Stimulated activated CD8-positive, alpha-beta memory T cell treated with anti-CD3 and anti-CD28 coated beads, Interleukin-4, amount 100 ng/mL, for 48 hours (primary cell): ENCODE measurements at regions not wholly inside any gene's neighbourhood (a gene's known extent, or its start where the extent isn't known, plus 50 kb on each side); places are given as distances from the start of the nearest gene placed in this dataset.

Source experiments
- DNase-seq: peaks from one replicate; pipeline ENCODE4 v3.0.0-alpha.2; 2020

DNA sequence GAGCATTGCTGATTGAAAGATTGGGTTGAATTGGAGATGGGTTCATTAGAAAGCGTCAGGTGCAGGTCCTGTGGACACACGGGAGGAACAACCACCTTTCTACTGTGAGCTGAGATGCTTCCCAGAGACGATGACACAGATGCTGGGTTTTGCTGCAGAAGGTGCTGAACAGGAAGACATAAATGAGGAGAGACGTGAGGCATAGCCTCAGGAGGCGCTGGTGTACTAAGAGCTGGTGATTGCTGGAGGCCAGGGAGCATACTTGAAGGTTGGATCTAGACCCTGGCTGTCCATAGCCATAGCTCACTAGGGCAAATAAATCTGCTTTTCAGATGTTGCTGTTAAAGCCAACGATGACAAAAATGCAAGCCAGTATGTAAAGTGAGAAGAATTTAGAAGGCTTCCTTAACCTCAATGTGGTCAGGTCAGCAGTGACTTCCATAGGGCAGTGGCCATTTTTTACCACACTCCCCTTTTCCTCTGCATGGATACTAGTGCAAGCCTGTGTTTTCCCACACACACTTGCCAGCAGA lies 153.7 kb downstream of the SOX11 start:
- DNase-seq, result no peak

DNA sequence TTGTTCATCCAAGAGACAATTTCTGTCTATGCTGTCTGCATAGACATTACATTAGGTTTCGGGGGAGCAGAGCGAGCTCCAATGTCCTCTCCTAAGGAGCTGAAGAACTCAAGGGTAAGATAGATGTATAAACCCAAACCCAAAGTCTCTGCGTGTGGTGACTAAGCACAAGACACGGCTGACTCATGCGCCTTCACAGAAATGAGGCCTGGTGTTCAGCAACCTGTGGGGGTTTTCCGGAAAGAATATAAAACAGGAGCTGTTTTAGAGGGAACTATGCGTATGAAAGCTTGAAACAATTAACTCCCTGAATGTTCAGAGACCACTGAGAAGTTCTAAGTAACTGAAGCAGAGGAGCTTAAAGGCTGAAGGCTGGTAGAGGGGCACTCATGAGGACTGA lies 154.7 kb downstream of the SOX11 start:
- no peak for DNase-seq

DNA sequence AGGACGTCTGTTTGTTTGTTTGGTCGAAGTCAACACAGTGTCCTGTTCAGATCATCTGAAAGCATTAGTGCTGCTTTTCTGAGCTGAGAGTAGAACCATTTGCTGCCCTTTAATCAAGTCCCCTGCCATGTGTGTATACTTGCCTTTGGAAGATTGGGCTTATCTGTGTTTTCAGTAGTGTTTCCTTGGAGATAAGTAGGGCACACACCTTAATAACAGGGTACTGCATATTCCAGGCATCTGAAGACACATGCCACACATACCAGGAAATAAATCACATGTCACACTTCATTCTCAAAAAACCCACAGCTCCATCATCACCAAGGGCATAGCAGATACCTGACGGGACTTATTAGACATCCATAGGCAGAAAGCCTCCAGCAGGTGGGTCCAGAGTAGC lies 157.4 kb downstream of the SOX11 start:
- DNase-seq, result no peak

DNA sequence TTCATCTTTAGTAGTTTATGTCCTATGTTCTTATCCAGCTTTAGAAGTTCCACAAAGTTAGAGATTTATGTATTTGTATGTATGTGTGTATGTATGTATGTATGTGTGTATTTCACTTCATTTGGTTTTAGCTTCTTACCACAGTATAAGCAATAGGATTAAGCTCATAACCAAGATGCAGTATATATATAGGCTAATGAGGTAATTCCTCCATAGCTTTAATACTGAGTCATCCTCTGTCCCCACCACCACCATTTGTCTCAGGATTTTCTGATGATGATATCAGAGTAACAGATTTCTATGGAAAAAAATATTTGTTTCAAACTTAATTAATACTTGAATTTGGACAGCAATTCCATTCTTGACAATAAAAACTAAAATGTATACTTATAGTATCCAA lies 159.2 kb downstream of the SOX11 start:
- no peak for DNase-seq

DNA sequence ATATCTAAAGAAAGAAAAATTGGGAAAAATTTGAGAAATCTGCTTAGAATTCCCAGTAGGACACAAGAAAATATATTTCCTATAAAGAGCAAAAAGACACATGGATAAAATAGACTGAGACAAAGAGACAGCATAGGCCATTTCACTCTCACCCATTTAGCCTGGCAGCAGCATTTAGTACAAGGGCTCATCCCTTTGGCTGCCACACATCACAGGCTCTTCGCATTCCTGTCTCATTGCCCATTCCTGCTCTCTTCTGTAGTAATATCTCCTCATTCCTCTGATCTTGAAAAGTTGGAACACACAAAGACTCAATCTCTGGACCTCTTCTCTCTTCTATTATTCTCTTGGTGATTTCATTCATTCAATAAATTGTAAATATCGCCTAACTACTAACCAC lies 162.6 kb downstream of the SOX11 start:
- DNase-seq, result no peak

DNA sequence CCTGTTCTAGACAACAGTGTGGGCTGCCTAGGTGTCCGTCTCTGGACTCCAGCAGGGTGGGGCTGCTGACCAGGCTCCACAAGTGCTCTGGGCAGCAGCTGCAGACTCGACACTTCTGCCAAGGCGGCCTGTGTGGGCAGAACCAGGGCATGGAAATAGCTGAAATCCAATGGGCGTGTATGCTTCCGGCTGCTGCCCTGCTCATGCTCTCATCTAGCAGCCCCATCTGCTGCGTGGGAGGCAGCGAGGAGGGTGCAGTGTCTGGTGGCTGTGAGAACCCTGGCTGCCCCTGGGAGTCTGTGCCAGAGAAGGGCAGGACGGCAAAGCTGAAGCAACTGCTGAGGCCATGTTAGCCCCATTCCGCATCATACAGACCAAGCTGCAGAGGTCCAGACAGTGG lies 174.9 kb downstream of the SOX11 start:
- DNase-seq, result no peak

DNA sequence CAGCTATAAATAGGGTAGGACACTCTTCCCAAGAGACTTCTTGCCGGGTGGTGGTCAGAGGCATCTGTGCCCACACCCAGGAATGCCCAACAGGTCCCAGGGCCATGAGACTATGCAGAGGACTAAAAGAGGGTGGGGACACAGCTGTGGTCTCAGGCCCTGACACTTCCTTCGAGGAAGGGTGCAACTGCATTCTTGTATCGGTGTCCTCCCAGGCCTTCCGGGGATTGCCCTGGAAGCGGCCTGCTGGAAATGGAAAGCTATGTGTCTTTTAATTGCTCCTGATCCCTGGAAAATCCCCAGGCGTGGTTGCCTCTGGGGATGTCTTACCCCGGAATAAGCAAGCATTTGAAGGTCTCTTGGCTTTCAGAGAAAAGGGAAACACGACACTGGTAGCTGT lies 176.7 kb downstream of the SOX11 start:
- no peak for DNase-seq

- no peak for DNase-seq
Observed at GRCh38 chr2:5869936-5870335, 177.8 kb downstream of the SOX11 start.

DNA sequence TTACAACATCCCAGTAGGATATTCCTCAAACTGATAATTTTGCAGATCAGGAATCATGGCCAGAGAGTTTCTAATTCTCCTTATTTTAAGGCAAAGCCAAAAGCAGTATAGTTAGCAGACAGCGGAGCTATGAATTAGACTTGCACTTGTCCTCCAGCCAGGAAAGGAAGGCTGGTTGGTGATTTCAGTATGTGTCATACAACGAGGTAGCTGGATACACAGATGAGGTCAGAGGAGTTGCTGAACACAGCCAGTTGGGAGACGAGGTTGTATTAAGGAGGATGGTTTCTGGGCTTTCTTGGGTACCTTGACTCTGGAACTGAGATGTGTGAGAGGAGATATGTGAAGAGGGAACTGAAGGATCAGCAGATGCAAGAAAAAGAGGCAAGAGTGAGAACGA lies 185.2 kb downstream of the SOX11 start:
- DNase-seq, result no peak

DNA sequence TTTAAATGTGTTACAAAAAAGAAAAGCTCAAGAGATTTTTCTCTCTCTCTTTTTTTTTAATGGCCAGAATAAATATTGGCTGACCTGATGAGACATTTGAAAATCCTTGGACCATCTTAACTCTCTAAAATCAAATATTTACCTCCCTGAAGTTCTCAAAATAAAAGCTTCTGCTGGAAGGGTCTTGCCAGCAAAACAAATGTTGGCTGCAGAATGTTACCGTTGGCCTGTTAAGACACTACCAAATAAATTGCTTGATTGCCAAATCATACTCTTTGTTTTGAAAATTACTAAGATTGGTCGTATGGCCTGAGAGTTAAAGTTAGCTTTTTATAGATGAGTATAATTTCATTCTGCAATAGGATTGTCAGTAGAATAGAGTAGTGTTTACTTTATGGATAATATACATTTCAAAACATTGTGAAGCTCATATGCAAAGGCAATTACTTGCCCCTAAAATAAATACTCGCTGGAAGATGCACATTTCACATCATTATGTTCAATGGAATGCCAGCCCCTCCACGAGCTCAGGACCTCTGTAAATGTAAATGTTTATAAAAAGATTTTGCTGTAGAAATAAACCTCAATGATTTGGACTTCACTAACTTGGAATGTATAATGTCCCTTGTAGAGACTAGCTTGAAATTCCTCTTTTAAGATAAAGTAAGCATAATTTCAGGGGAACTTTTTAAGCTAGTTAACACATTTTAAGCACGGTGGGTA lies 193.4 kb downstream of the SOX11 start:
- DNase-seq, result no peak

DNA sequence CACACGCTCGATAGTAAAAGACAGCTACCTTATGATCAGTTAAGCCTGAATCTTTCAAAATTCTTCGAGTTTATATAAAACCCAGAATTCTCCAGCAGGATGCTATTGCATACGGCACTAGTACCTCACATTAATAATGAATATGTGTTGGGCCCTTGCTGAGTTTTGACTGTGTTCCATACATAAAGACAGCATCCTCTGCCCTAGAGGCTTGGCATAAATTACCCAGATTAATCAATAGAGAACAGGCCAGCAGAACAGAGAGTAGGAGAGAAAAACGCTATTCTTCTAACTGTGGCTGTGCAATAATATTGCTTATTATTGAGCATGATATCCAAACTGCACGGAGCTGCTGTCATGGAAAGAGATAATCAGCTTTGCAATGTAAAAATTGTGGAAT lies 194.3 kb downstream of the SOX11 start:
- no peak for DNase-seq

DNA sequence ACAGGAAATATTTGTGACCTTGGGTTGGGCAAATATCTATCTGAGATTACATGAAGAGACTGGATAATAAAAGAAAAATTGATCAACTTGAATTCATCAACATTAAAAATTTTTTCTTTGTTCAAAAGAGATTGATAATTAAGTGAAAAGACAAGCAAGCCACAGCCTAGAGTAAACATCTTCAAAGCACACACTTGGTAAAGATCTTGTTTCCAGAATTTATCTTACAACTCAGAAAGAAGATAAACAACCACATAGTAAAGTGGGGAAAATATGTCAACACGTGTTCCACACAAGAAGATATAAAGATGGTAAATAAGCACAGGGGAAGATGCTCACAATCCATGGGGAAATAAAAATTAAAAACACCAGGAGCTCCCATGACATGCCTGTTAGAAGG lies 195.9 kb downstream of the SOX11 start:
- DNase-seq, result no peak

GRCh38 chr2:5889519-5889918 lies 197.3 kb downstream of the SOX11 start:
- no peak for DNase-seq

DNA sequence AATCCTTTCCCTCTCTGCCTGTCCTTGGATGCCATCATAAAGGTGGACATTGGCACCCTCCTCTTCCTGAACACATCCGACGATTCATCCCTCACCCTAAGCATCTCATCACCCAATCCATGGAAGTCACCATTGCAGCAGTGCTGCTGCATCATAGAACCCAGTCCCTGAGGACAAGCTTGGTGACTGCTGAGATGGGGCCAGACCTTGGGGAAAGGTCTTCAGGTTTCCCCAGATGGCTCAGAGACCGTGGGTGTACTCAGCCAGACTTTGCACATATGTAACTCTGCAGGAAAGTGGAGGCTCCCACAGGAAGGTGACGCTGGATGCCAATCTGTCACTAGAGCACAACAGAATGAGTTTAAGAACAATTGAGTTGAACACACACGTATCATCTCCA lies 202.2 kb downstream of the SOX11 start:
- no peak for DNase-seq

DNA sequence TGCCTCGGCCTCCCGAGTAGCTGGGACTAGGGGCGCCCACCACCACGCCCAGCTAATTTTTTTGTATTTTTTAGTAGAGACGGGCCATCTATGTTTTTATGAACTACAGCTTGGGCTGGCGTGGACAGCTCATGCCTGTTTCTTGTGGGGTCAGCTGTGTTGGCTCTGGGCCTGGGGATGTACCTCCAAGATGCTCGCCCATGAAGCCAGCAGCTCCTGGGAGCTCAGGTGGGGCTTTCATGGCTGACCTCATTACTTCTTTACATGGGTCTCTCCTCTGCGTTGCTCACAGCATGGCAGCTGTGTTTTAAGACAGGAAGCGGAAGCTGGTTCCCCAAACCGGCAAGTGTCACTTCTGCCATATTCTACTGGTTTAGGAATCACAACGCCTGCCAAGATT lies 203.1 kb downstream of the SOX11 start:
- no peak for DNase-seq

DNA sequence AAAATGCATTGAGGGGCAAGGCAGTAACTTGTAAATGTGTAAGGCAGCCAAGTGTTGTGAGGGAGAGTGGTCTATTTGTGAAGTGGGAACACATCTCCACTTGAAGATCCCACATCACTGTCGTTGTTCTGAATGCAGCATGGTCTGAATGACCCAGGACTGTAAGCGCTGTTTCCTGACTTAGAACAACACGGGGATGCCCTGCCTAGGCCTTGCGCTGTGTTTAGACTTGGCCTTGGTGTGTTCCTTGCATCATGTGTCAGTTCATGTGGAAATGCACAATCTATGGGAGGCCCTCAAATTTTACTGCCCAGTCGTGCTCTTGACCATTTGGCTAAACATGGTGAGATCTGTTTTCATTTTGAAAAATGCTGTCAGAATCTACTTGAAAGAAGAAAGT lies 205.1 kb downstream of the SOX11 start:
- no peak for DNase-seq

DNA sequence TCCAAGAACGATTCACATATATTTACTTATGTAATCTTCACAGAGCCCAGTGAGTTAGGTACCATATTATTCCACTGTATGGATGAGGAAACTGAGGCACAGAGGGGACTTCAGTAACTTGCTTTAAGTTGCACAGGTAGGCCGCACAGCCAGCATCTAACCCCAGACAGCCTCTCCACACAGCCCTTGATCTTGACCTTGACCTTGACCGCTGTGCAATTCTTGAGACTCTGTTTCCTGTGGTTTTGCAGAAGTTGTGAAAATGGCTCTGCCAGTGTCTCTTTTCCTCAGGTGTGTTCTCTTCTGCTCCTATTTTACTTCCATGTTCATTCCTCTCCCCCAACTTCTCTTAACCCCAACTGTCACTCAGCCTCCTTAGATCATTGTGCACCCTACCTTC lies 206.5 kb downstream of the SOX11 start:
- DNase-seq, result no peak

DNA sequence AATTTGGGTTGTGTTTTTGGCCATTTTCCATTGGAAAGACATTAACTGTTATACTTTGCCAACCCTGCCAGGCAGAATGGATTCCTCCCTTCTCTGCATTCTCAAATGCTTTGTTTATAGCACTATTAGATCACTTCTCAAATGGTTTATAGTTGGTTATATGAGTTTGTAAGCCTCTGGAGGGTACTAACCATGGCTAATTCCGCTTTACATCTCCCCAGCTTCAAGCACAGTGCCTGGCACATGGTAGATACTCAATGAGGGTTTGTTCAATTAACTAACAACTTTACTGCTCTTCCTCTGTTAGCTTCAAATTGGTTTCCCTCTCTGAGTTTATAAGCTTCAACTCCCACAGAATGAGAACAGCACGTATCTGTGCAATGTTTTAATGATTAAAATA lies 213.5 kb downstream of the SOX11 start:
- no peak for DNase-seq

DNA sequence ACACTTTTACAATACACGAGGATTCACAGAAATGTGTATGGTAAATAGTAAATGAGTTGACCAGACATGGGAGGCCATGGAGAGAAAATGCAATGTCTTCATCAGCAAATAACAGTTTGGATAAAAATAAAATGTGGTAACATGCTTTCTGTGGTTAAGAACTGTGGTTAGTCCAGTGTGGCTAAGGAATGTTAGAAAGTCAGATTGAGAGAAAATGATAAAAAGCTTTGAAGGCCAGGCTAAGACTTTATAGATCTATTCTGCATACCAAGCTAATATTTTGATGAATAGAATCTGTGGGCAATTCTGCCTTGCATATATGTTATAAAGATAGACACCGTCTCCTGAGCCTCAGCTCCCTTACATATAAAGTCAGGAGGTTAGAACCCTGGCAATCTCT lies 215.9 kb downstream of the SOX11 start:
- no peak for DNase-seq

- DNase-seq, result no peak
Observed at GRCh38 chr2:5911718-5912117, 219.5 kb downstream of the SOX11 start.

- DNase-seq, result no peak
Observed at GRCh38 chr2:5913711-5914395, 221.7 kb downstream of the SOX11 start.

- no peak for DNase-seq
Observed at GRCh38 chr2:5914811-5915611, 222.8 kb downstream of the SOX11 start.

DNA sequence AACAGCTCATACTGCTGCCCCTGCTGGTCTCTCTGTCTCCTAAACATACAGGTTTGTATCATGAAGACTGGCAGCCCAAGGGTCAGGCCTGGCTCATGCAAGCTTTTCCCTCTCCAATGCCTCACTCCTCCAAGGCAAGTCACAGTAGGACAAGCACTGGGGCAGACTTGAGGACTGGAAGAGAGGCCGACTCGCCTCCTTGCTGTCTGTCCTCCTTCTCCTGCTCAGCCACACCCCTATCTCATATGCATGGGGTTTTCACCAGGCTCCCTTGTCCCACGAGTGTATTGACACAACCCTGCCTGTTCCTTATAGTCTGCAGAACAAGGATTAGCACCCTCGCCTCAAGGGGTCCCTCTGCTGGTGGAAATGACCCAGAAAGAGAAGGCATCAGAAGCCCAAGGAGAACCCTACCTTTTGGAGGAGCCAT lies 223.7 kb downstream of the SOX11 start:
- peak; percentile 47 for DNase-seq
